Sigmoid colon (tissue), 4 donors: ENCODE measurements at regions not wholly inside any gene's neighbourhood (a gene's known extent, or its start where the extent isn't known, plus 50 kb on each side); places are given as distances from the start of the nearest gene placed in this dataset.

Source experiments
- EP300 ChIP-seq, 4 donors: sonication (generic); formaldehyde crosslinking; IDR thresholded peaks; one replicate each; pipeline ENCODE4 v1.6.1; 2017; ENCODE audit warnings: antibody characterized with exemption in 4 of 4
- POLR2AphosphoS5 ChIP-seq, 4 donors: sonication (generic); formaldehyde crosslinking; IDR thresholded peaks; one replicate each; pipeline ENCODE4 v1.6.1; 2017; ENCODE audit warnings: antibody characterized with exemption in 4 of 4

- TF ChIP-seq POLR2AphosphoS5 (IDR thresholded peaks at IDR 0.05), result no peak
- TF ChIP-seq EP300 (IDR thresholded peaks at IDR 0.05), result no peak
Measured at GRCh38 chr11:70507466-70508230, 109.3 kb downstream of the CTTN start.
